Natural killer cell (primary cell): ENCODE measurements at regions not wholly inside any gene's neighbourhood (a gene's known extent, or its start where the extent isn't known, plus 50 kb on each side); places are given as distances from the start of the nearest gene placed in this dataset.
"Not testable (repeated sequence)": the region's sequence is repeated elsewhere in the genome, so short reads cannot be mapped to it uniquely, and the experiment has no call there.

ENCODE experiments used
- ATAC-seq, 3 donors: fragments of 150-1000 bp in 2 of 3; fragments of 200-7000 bp in 1 of 3; cut with Tn5 transposase; 1 replicate in 1 of 3; 2 replicates in 2 of 3; pipeline ENCODE4 v1.10.0; 2021; ENCODE audit warnings: mild to moderate bottlenecking in 2 of 3, moderate library complexity in 2 of 3
- DNase-seq, 2 donors: peaks; one replicate each; pipeline versions ENCODE4 v3.0.0 to v3.0.0-alpha.2; 2013 to 2021; ENCODE audit warnings: mixed read lengths in 1 of 2
- H3K27ac ChIP-seq: one replicate; pipeline ENCODE4 v1.5.1; 2013; ENCODE audit warnings: mild to moderate bottlenecking, low read length
- H3K27me3 ChIP-seq: one replicate; pipeline ENCODE4 v1.6.1; 2013; ENCODE audit warnings: low read length; ENCODE audit not compliant: control insufficient read depth, insufficient read depth
- H3K36me3 ChIP-seq: one replicate; pipeline ENCODE4 v1.6.1; 2013; ENCODE audit warnings: low read length; ENCODE audit not compliant: control insufficient read depth, insufficient read depth
- H3K4me1 ChIP-seq: one replicate; pipeline ENCODE4 v1.6.1; 2013; ENCODE audit warnings: low read length; ENCODE audit not compliant: control insufficient read depth, insufficient read depth
- H3K4me3 ChIP-seq: one replicate; pipeline ENCODE4 v1.5.1; 2013; ENCODE audit warnings: low read length
- H3K9me3 ChIP-seq: one replicate; pipeline ENCODE4 v1.6.1; 2013; ENCODE audit warnings: low read length; ENCODE audit not compliant: control insufficient read depth, insufficient read depth
- H3K27ac Mint-ChIP-seq, 2 donors: one replicate each; pipeline ENCODE4 v1.8.0; 2022; ENCODE audit warnings: mild to moderate bottlenecking in 2 of 2, mixed read lengths in 2 of 2, moderate library complexity in 1 of 2
- H3K27me3 Mint-ChIP-seq, 2 donors: one replicate each; pipeline ENCODE4 v1.8.0; 2022; ENCODE audit warnings: low read depth in 2 of 2, mixed read lengths in 2 of 2
- H3K36me3 Mint-ChIP-seq: one replicate; pipeline ENCODE4 v1.8.0; 2022; ENCODE audit warnings: mixed read lengths
- H3K4me1 Mint-ChIP-seq, 2 donors: one replicate each; pipeline ENCODE4 v1.8.0; 2022; ENCODE audit warnings: mixed read lengths in 2 of 2
- H3K4me3 Mint-ChIP-seq: one replicate; pipeline ENCODE4 v1.8.0; 2022; ENCODE audit warnings: mild to moderate bottlenecking, moderate library complexity, mixed read lengths
- H3K9me3 Mint-ChIP-seq, 2 donors: one replicate each; pipeline ENCODE4 v1.8.0; 2022; ENCODE audit warnings: mixed read lengths in 2 of 2
- CTCF ChIP-seq: fragments of 200-600 bp; IDR thresholded peaks from one replicate; pipeline ENCODE4 v1.8.0; 2022; ENCODE audit warnings: antibody characterized with exemption
- WGBS: methylation state at CpG from one replicate; pipeline ENCODE4 v1.1.7; 2013; ENCODE audit warnings: missing lambda C conversion rate; ENCODE audit not compliant: insufficient coverage; 5-methylcytosine and 5-hydroxymethylcytosine counted together
- intact Hi-C: fragments of 100-400 bp; cut with micrococcal nuclease; formaldehyde crosslinking; loops from one replicate; pipeline ENCODE4 v1.14.2; 2022

GRCh38 chr6:166251211-166251610 lies 57.0 kb downstream of the PRR18 start:
- Histone ChIP-seq H3K4me3 (no peak overlapping the region), H3K36me3 (no peaks in the 10 kb centered on the region), H3K9me3 (no peaks in the 10 kb centered on the region), H3K27me3 (peaks cover 21% of the 10 kb centered on the region), H3K27ac (no peak overlapping the region), H3K4me1 (peaks cover 17% of the 10 kb centered on the region)
- ATAC-seq (no peak), DNase-seq (no peak)
- no peaks in the 10 kb centered on the region for H3K9me3 Mint-ChIP-seq
- no peaks in the 10 kb centered on the region for H3K36me3 Mint-ChIP-seq
- TF ChIP-seq CTCF, result no peak
- H3K27ac Mint-ChIP-seq, result no peak overlapping the region
- H3K27me3 Mint-ChIP-seq, result peaks cover 12 to 35% of the 10 kb centered on the region in 2 donors
- peak overlapping the region; percentile 73 for H3K4me3 Mint-ChIP-seq
- 9% methylated on average over 1 of the region's 3 CpGs for WGBS
- intact Hi-C loops, result no loop called here
- peaks cover 20 to 21% of the 10 kb centered on the region in 2 donors for H3K4me1 Mint-ChIP-seq

- ATAC-seq, H3K36me3 Mint-ChIP-seq, H3K36me3 ChIP-seq, H3K27ac Mint-ChIP-seq, H3K27ac ChIP-seq, H3K4me3 ChIP-seq, H3K9me3 Mint-ChIP-seq, intact Hi-C loops, DNase-seq, H3K4me3 Mint-ChIP-seq, H3K9me3 ChIP-seq: not testable (repeated sequence)
- H3K4me1 ChIP-seq, result peaks cover 27% of the 10 kb centered on the region
- Mint-ChIP-seq H3K27me3 (peaks cover 3 to 27% of the 10 kb centered on the region in 2 donors), H3K4me1 (peaks cover 30 to 33% of the 10 kb centered on the region in 2 donors)
- WGBS, result 94% methylated on average over 16 of the region's 16 CpGs
- peaks cover 19% of the 10 kb centered on the region for H3K27me3 ChIP-seq
Observed at GRCh38 chr6:166249061-166249785, 59.0 kb downstream of the PRR18 start.

- Histone ChIP-seq H3K9me3 (no peaks in the 10 kb centered on the region), H3K4me1 (peaks cover 43% of the 10 kb centered on the region), H3K4me3 (peak overlapping the region; percentile 12), H3K27me3 (peaks cover 6% of the 10 kb centered on the region), H3K27ac (peak overlapping the region; percentile 65), H3K36me3 (no peaks in the 10 kb centered on the region)
- Mint-ChIP-seq H3K36me3 (no peaks in the 10 kb centered on the region), H3K27me3 (peaks cover 4 to 18% of the 10 kb centered on the region in 2 donors), H3K4me1 (peaks cover 26 to 29% of the 10 kb centered on the region in 2 donors), H3K4me3 (peak overlapping the region; percentile 82), H3K9me3 (no peaks in the 10 kb centered on the region), H3K27ac (peak overlapping the region; percentile 76 to 86)
- intact Hi-C loops, result no loop called here
- ATAC-seq (no peak), DNase-seq (no peak)
- WGBS, result 76% methylated on average over 3 of the region's 5 CpGs
- TF ChIP-seq CTCF, result no peak
Observed at GRCh38 chr6:166245148-166245547, 63.0 kb downstream of the PRR18 start.

- H3K4me3 ChIP-seq, result peak overlapping the region; percentile 12
- peaks cover 43% of the 10 kb centered on the region for H3K4me1 ChIP-seq
- Mint-ChIP-seq H3K4me1 (peaks cover 26 to 29% of the 10 kb centered on the region in 2 donors), H3K27ac (peak overlapping the region; percentile 76 to 86), H3K4me3 (peak overlapping the region; percentile 82), H3K27me3 (peaks cover 11 to 18% of the 10 kb centered on the region in 2 donors), H3K9me3 (no peaks in the 10 kb centered on the region), H3K36me3 (no peaks in the 10 kb centered on the region)
- peak; percentile 89 to 96 (median 92) for ATAC-seq
- H3K27ac ChIP-seq, result peak overlapping the region; percentile 65
- H3K27me3 ChIP-seq, result peaks cover 4% of the 10 kb centered on the region
- H3K9me3 ChIP-seq, result no peaks in the 10 kb centered on the region
- intact Hi-C loops, result loop anchor here (1.0 kb wide), 2 partner anchors 9 to 14 kb away; no protein-coding TSS in a partner anchor
- H3K36me3 ChIP-seq, result no peaks in the 10 kb centered on the region
- no peak for TF ChIP-seq CTCF
- DNase-seq, result peak; percentile 44 to 64
- 4% methylated on average over 11 of the region's 11 CpGs for WGBS
Observed at GRCh38 chr6:166244353-166245045, 63.7 kb downstream of the PRR18 start.
